Ectodermal cell (in vitro differentiated cells): ENCODE measurements at regions not wholly inside any gene's neighbourhood (a gene's known extent, or its start where the extent isn't known, plus 50 kb on each side); places are given as distances from the start of the nearest gene placed in this dataset.

ENCODE experiments used
- H3K27ac ChIP-seq: 2 replicates; pipeline ENCODE4 v1.7.0; 2013; ENCODE audit warnings: mild to moderate bottlenecking, low read depth, low read length; ENCODE audit not compliant: insufficient read depth, poor library complexity, severe bottlenecking
- H3K27me3 ChIP-seq: 2 replicates; pipeline ENCODE4 v1.7.0; 2013; ENCODE audit warnings: mild to moderate bottlenecking, low read length; ENCODE audit not compliant: insufficient read depth, control insufficient read depth, poor library complexity, severe bottlenecking
- H3K36me3 ChIP-seq: one replicate; pipeline ENCODE4 v1.7.0; 2013; ENCODE audit warnings: low read length; ENCODE audit not compliant: control insufficient read depth, insufficient read depth
- H3K4me1 ChIP-seq: one replicate; pipeline ENCODE4 v1.7.0; 2013; ENCODE audit warnings: low read length; ENCODE audit not compliant: control insufficient read depth, insufficient read depth
- H3K4me3 ChIP-seq: 2 replicates; pipeline ENCODE4 v1.7.0; 2013; ENCODE audit warnings: low read depth, low read length, control low read depth; ENCODE audit not compliant: insufficient read depth
- H3K9me3 ChIP-seq: 2 replicates; pipeline ENCODE4 v1.7.0; 2013; ENCODE audit warnings: mild to moderate bottlenecking, low read length, moderate library complexity; ENCODE audit not compliant: control insufficient read depth
- WGBS, 2 experiments: methylation state at CpG; one replicate each; pipeline ENCODE4 v1.1.7; 2013; ENCODE audit warnings: missing lambda C conversion rate in 2 of 2; 5-methylcytosine and 5-hydroxymethylcytosine counted together

DNA sequence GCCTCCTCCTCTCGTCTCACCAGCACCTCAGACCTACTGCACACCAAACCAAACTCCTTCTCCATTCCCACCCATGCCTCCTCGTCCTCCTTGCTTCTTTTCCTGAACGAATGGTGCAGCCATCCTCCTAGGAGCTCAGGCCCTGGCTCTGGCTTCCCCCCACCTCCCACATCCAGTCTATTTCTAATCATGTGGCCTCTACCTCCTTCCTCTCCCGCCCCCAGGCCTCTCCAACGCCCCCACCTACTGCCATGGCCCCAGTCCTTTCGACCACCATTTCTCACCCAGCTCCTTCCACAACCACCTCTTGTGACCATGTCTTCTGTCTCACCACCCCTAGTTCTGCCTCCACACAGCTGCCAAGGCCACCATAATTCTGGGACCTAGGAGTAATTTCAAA is 127.1 kb downstream of the PJA1 start:
- H3K4me3 ChIP-seq: no peak overlapping the region
- H3K4me1 ChIP-seq: peaks cover 8% of the 10 kb centered on the region
- no peaks in the 10 kb centered on the region for H3K27me3 ChIP-seq
- 86 to 87% methylated on average over 6 of the region's 6 CpGs for WGBS, 2 experiments
- no peaks in the 10 kb centered on the region for H3K9me3 ChIP-seq
- H3K36me3 ChIP-seq: no peaks in the 10 kb centered on the region
- no peak overlapping the region for H3K27ac ChIP-seq

DNA sequence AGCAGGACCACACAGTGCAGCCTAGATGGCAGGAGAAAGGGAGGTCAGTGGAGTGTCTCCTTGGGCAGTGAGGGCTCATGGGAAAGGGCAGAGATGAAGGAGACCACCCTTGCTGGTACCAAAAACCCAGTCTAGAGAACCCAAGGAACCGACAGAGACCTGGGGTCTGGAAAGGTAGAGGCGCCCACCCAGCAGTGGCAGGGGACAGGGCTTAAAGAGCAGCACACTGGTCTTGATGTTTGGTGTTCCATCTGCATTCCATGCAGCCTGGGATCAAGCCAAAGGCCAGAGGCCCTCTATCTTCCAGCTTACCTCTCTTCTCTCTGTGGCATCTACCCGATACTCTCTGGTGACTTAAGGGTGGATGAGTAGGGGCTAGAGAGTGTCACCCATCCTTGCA is 127.5 kb downstream of the PJA1 start:
- no peak overlapping the region for H3K4me3 ChIP-seq
- no peaks in the 10 kb centered on the region for H3K27me3 ChIP-seq
- H3K36me3 ChIP-seq: no peaks in the 10 kb centered on the region
- peaks cover 8% of the 10 kb centered on the region for H3K4me1 ChIP-seq
- H3K27ac ChIP-seq: no peak overlapping the region
- no peaks in the 10 kb centered on the region for H3K9me3 ChIP-seq
- 93 to 100% methylated on average over 2 to 3 of the region's 3 CpGs for WGBS, 2 experiments

DNA sequence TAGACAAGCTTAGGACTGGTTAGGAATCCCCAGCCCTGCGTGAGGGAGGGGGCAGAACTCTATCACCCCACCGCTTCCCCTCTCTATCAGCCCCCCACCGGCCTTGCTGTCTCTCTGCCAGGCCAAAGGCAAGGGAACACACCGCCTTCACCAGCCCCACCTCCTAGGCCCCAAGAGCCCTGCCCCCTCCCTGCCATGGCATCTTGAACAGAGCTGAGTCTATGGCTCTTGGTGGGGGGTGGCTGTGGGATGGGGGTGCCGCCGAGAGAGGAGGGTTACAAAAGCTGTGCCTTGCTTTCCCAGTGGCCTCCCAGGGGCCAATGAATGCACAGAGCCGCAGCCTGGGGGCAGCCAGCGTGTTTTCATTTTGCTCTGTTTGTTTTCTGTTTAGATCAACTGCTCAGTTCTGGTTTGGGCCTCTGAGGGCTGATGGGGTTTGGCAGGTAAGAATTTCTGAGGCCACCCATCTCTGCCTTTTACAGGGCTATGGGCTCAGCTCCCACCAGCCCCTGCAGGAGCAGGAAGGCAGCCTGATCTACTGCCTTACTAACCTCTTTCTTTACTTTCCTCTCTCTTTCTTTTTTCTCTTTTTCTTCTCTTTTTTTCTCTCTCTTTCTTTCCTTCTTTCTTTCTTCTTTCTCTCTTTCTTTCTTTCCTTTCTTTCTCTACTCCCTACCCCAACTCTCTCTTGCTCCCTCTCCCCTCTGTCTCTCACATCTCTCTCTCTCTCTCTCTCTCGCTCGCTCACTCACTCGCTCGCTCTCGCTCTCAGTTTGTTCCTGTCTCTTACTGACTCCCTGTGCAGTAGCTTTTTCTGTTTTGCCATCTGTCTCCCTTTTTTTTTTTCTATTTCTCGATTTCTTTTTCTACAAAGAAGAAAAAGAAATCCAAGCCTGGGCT is 128.3 kb downstream of the PJA1 start:
- Histone ChIP-seq H3K27me3 (no peaks in the 10 kb centered on the region), H3K4me3 (no peak overlapping the region), H3K9me3 (no peaks in the 10 kb centered on the region), H3K27ac (no peak overlapping the region), H3K36me3 (no peaks in the 10 kb centered on the region), H3K4me1 (peaks cover 8% of the 10 kb centered on the region)
- 46 to 48% methylated on average over 12 to 14 of the region's 14 CpGs for WGBS, 2 experiments

DNA sequence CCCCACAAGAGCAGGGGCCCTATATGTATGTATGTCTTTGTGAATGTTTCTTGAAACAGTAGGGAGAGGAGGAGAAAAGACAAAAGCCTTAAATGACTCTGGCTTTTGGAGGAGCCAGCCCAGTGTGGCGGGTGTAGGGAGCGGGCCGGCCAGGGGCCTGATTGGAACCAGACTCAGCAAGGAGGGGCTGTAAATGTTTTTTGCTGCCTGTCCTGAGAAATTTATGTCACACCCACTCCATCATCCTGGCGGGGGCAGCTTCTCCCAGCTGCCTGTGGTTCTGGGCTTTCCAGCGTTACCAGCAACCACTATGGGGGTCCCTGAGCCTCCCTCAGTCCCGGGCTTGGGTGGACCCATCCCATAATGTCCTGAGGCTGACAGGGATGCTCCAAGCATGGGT is 130.8 kb downstream of the PJA1 start:
- H3K27ac ChIP-seq: no peak overlapping the region
- peaks cover 8% of the 10 kb centered on the region for H3K4me1 ChIP-seq
- no peaks in the 10 kb centered on the region for H3K36me3 ChIP-seq
- no peaks in the 10 kb centered on the region for H3K9me3 ChIP-seq
- no peaks in the 10 kb centered on the region for H3K27me3 ChIP-seq
- WGBS, 2 experiments: 84 to 93% methylated on average over 6 of the region's 6 CpGs
- no peak overlapping the region for H3K4me3 ChIP-seq

DNA sequence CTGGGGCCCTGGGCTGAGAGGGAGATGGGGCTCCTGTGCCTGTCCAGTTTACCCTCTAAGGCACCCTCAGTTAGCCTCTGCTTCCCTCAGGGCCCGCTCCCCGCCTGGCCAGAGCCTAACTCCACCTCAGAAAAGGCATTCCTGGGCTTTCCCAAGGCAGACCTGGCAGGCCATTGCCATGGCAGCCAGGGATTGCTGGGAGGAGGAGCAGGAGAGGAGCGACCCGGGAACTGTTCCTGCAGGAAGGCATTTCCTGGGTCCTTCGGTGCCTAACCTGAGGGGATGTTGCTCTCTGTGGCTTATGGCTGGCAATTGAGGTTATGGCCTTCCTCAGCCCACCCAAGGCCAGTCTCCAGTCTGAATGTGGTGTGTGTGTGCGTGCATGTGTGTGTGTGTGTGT is 131.3 kb downstream of the PJA1 start:
- H3K27me3 ChIP-seq: no peaks in the 10 kb centered on the region
- no peaks in the 10 kb centered on the region for H3K9me3 ChIP-seq
- H3K27ac ChIP-seq: no peak overlapping the region
- H3K36me3 ChIP-seq: no peaks in the 10 kb centered on the region
- H3K4me1 ChIP-seq: peaks cover 8% of the 10 kb centered on the region
- WGBS, 2 experiments: 78 to 83% methylated on average over 6 of the region's 6 CpGs
- no peak overlapping the region for H3K4me3 ChIP-seq

DNA sequence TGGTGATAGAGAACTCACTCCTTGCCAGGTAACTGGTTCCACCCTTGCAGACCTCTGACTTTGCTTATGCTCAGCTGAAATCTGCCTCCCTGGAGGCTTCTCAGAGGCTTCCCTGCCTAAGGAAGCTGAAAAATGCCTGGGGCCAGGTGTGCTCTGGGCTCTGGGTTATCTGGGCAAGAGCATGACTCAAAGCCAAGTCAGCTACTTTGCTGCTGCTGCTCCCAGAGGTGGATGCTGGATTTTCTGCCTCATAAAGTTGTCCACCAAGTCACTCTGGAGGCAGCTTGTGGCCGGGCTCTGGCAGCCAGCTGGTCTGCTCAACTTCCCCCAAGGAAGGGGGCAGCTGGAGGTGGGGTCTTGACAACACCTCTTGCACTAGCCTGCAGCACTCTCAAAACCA is 132.7 kb downstream of the PJA1 start:
- 67 to 79% methylated on average over 1 of the region's 1 CpG for WGBS, 2 experiments
- Histone ChIP-seq H3K27ac (no peak overlapping the region), H3K4me1 (peaks cover 8% of the 10 kb centered on the region), H3K9me3 (no peaks in the 10 kb centered on the region), H3K27me3 (no peaks in the 10 kb centered on the region), H3K36me3 (no peaks in the 10 kb centered on the region), H3K4me3 (no peak overlapping the region)

DNA sequence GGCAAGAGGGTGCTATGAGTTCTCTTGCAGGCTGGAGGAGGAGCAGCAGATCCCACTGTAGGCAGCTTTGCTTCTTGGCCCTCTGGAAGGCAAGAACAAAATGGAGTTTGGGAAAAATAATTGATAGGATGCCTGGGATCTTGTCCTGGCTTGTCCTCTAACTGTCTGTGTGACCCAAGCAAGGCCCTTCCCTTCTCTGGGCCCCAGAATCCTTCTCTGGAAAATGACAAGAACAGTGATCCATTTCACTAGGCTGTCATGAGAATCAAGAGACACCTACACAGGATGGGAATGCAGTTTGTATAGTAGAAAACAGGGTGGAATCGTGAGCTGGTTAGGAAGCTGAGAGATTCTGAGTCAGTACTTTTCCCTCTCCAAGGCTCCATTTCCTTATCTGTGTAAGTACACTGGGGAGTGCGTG is 133.3 kb downstream of the PJA1 start:
- no peaks in the 10 kb centered on the region for H3K36me3 ChIP-seq
- H3K9me3 ChIP-seq: no peaks in the 10 kb centered on the region
- H3K27me3 ChIP-seq: no peaks in the 10 kb centered on the region
- no peak overlapping the region for H3K4me3 ChIP-seq
- H3K27ac ChIP-seq: no peak overlapping the region
- WGBS, 2 experiments: 87 to 96% methylated on average over 2 of the region's 2 CpGs
- peaks cover 3% of the 10 kb centered on the region for H3K4me1 ChIP-seq

DNA sequence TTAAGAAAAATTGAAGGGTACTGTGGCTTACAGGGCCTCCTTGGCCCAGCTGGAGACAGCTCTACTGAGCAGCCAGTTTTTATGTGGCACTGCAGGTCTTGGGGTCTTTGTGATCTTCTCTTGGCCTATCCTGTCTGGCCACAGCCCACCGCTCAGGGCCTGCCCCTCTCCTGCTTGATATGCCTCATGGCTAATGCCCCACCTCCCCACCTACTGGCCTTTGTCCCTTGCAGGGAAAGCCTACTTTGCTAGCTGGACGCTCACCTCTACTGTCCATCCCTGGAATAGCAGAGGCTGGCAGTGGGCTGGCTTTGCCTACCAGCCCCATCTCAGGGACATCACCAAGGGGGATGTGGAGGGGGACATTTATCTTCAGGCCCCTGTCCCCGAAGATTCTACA is 134.1 kb downstream of the PJA1 start:
- no peak overlapping the region for H3K27ac ChIP-seq
- no peak overlapping the region for H3K4me3 ChIP-seq
- no peaks in the 10 kb centered on the region for H3K27me3 ChIP-seq
- no peaks in the 10 kb centered on the region for H3K36me3 ChIP-seq
- no peaks in the 10 kb centered on the region for H3K9me3 ChIP-seq
- WGBS, 2 experiments: 59 to 68% methylated on average over 3 of the region's 3 CpGs
- H3K4me1 ChIP-seq: no peaks in the 10 kb centered on the region

DNA sequence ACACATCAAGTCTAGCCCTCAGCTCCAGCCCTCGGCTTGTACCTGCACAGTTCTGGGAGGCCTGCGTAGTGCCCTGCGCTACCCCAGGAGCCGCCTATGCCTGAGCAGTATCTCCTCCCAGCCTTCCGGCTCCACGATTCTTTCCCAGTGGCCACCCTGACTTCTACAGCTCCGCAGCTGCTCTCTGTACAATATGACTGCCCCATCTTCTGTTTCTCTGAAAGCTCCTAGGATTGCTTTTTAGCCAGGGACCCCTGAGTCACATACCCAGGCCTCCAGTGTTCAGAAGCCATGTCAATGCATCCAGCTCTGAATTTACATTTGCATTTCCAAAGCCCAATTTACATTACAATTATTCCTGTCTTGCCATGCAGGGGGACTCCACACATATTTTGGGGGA is 135.5 kb downstream of the PJA1 start:
- Histone ChIP-seq H3K4me3 (no peak overlapping the region), H3K36me3 (no peaks in the 10 kb centered on the region), H3K4me1 (no peaks in the 10 kb centered on the region), H3K9me3 (no peaks in the 10 kb centered on the region), H3K27me3 (no peaks in the 10 kb centered on the region), H3K27ac (no peak overlapping the region)
- WGBS, 2 experiments: 62 to 75% methylated on average over 7 of the region's 7 CpGs

DNA sequence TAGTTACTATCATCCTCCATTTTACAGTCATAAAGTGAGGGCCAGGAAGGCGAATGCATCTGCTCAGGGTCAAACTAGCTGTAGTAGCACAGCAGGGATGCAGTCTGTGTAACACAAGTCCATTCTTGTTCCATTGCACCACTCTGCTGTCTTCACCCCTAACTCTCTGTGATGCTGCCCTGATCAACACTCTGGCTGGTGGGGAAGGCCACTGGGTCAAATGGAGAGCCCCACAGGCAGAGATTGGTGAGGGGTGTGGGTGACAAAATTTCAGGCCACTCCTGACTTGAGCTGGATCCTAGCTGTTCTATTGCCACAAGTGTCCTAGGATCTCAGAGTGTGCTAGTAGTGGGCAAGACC is 136.5 kb downstream of the PJA1 start:
- Histone ChIP-seq H3K27ac (no peak overlapping the region), H3K4me3 (no peak overlapping the region), H3K27me3 (no peaks in the 10 kb centered on the region), H3K4me1 (no peaks in the 10 kb centered on the region), H3K36me3 (no peaks in the 10 kb centered on the region), H3K9me3 (no peaks in the 10 kb centered on the region)
- WGBS, 2 experiments: 92 to 96% methylated on average over 1 of the region's 1 CpG
